GM18519 (cell line): ENCODE measurements at regions not wholly inside any gene's neighbourhood (a gene's known extent, or its start where the extent isn't known, plus 50 kb on each side); places are given as distances from the start of the nearest gene placed in this dataset.
"Not testable (repeated sequence)": the region's sequence is repeated elsewhere in the genome, so short reads cannot be mapped to it uniquely, and the experiment has no call there.

Experiments used
- ATAC-seq: cut with Tn5 transposase; IDR thresholded peaks from one replicate; pipeline ENCODE4 v1.9.1; 2021; ENCODE audit warnings: mild to moderate bottlenecking, moderate library complexity; ENCODE audit not compliant: unreplicated experiment, low FRiP score

DNA sequence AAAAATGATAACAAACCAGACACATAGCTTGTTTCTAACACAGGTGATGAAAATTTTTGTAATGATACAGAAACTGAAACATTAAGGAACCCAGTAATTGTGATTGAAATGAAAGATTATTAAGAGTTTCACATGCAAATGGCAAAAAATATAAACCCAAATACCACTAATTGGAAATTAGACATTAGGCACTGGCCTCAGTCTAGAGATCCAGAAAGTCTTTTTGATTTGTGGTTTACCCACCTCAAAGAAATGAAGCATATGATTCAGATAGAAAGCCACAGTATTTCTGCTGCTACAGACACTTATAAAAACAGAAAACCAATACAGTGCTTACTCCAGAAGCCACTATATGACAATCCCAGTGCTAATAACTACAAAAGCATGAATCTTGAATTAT, 83.7 kb upstream of the ZNF519 start:
- not testable (repeated sequence) for ATAC-seq

DNA sequence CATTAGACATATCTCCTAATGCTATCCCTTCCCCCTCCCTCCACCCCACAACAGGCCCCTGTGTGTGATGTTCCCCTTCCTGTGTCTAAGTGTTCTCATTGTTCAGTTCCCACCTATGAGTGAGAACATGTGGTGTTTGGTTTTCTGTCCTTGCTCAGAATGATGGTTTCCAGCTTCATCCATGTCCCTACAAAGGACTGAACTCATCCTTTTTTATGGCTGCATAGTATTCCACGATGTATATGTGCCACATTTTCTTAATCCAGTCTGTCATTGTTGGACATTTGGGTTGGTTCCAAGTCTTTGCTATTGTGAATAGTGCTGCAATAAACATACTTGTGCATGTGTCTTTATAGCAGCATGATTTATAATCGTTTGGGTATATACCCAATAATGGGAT, 71.2 kb upstream of the ZNF519 start:
- not testable (repeated sequence) for ATAC-seq

DNA sequence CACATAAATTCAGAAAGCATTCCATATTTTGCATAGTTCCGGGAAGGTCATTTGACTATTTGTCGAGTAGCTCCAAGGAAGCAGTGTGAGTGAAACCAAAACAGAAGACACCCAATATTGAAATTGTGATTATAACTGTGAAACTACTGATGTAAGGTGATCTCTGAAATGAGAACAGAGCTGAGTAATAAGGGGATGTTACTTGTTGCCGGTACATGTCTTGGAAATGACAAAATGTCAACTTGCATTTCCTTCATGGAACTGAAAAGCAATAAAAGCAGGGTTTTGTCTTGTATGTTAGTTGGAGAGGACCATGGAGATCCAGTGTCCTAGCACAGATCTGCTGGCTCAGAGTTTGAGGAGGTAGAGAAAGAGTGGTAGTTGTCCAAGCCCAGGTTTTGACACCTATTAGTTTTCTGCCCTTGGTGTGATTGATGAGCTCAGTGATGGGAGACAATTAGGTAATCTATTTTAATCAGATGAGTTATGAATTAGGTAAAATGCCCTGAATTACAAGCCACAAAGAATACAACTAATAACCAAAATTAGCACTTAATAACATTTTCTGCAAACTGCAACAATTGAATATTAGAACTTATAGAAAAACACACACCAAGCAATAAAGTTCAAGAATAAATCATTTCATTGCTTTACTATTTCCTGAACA, 58.7 kb upstream of the ZNF519 start:
- peak; percentile 97 for ATAC-seq

DNA sequence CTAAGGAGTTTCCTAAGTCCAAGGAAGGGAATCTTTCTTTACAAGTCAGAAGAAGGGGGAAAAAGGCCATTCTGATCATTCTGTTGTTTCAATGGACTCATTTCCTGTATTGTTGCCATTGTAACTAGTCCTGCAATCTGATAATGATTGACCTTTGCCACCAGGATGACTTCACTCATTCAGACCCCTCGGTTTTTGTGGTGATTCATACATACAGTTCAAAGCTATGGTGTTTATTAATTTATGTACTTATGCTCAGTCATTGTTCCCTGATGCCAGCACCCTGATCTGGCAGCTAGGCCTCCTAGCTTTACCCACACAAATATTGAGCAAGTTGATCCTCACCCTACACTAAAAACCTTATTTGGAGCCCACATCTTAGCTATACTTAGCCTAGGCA, 57.6 kb upstream of the ZNF519 start:
- ATAC-seq = no peak

DNA sequence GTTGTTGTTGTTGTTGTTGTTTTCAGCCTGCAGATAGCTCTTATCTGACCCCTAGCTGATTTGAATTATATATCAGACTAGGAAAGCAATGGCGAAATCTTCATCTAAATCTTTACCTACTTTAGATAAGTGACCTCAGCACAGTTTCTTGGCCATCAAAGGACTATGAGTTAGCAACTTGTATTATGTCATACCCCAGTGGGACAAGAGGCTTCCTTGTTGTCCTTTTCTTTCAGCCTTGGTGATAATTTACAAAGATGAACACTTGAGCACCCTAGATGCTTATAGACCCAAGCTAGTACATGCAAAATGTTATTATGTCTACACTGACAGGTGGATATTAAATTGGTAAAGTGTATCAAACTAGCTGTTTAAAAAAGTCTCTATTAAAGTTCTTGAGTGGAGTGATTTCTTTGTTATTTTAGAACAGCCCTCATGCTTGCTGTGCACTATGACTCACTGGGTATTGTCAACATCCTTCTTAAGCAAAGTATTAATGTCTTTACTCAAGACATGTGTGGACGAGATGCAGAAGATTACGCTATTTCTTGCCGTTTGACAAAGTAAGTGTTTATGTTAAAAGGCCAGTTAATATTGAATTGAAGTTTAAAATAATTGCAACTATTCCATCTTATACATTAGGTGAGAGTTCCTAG, 56.6 kb upstream of the ZNF519 start:
- not testable (repeated sequence) for ATAC-seq
